HG03439 (cell line): ENCODE measurements at regions not wholly inside any gene's neighbourhood (a gene's known extent, or its start where the extent isn't known, plus 50 kb on each side); places are given as distances from the start of the nearest gene placed in this dataset.
"Not testable (repeated sequence)": the region's sequence is repeated elsewhere in the genome, so short reads cannot be mapped to it uniquely, and the experiment has no call there.

Experiments
- ATAC-seq: cut with Tn5 transposase; IDR thresholded peaks from one replicate; pipeline ENCODE4 v1.9.1; 2021; ENCODE audit warnings: mild to moderate bottlenecking, moderate library complexity; ENCODE audit not compliant: unreplicated experiment

GRCh38 chr15:54779271-54779670, 417.5 kb downstream of the RSL24D1 start:
- no peak for ATAC-seq

- ATAC-seq: no peak
Measured at GRCh38 chr15:54776410-54776809, 420.3 kb downstream of the RSL24D1 start.

DNA sequence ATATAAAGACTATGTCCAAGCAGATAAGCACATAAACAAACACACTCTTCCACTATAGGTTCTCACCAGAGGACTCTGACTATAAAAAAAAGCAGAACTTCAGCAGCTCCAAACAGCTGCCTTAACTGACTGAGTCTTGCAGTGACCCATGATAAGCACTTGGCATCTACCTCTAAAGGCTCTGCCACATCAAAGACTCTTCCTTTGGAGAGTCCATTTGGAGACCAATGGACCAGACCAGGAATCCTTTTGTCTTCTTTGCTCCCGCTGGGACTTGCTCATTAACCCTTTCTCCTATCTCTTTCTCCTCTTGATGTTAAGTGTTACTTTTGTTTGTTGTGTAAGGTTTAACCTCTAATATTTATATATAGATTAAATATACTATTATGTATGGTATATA, 424.1 kb downstream of the RSL24D1 start:
- ATAC-seq: no peak

- not testable (repeated sequence) for ATAC-seq
Measured at GRCh38 chr15:54749461-54749860, 447.3 kb downstream of the RSL24D1 start.

- ATAC-seq: no peak
Measured at GRCh38 chr15:54722342-54722986, 474.3 kb downstream of the RSL24D1 start.

GRCh38 chr15:54719325-54719724, 477.4 kb downstream of the RSL24D1 start:
- no peak for ATAC-seq

DNA sequence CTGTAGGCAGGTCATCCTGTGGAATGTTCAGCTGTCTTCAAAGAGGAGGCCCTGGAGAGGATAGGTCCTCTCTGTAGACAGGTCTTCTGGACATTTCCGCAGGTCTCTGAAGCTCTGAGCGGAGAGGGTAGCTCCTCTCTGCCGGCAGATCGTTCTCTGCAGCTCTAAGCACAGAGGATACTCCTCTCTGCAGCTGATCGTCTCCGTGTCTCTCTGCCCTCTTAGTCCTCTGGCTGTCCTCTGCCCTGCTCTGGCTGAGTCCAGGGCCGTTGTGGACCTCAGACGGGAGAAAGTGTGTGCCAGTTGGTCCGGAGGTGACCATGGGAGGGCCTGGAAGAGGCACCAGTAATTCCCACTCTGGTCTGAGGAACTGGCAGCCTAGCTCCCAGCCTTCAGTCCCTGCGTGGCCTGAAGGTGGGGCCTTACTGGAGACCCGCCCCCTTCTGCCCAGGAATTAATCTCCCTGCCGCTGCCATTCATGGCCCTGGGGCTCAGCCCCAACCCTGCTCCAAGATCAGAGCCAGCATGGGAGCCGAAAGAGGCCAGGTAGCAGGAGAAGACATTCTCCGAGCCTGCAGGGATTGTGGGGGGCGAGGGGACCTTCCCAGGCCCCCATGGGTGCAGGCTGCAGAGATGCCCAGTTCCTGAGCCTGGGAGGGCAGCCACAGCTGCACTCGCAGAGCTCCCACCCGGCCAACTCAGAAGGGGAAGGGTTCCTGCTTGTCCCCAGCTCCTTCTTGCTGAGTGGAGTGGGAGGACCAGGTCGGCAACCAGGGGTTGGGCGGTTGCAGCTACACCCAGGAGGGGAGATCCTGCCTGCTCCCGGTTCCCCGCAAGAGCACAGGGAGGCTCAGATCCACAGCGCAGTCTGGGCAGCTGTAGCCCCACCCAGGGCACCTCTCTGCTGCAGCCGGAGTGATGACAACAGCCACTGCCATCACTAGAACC, 488.7 kb downstream of the RSL24D1 start:
- no peak for ATAC-seq

DNA sequence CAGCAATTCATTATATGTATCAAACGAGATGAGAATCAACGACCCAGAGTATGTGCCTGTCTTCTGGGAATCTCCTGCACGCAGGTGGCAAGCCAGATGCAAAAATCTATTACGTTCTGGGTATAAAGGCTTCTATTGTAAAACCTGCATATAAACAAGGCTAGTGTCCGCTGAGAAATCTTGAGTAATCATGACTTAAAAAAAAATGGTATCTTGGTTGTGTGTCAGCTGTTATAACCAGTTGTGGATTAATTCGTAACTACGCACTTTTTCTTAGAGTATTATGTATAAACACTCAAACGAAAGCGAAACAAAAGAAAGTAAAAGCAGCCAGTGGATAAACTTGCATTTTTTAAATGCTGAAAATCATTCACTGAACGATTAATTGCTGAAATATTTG, 509.1 kb downstream of the RSL24D1 start:
- ATAC-seq: no peak
